ENCODE measurements at regions not wholly inside any gene's neighbourhood (a gene's known extent, or its start where the extent isn't known, plus 50 kb on each side); places are given as distances from the start of the nearest gene placed in this dataset.

GRCh38 chr21:27269644-27270043 lies 302.8 kb upstream of the ADAMTS5 start:
- Histone ChIP-seq H3K27ac (ENCODE audit: low read depth) (no peak overlapping the region), H3K4me3 (no peak overlapping the region), H3K4me2 (no peak overlapping the region), H3K4me1 (ENCODE audit: insufficient read depth) (peaks cover 34% of the 10 kb centered on the region), H2AFZ (no peak overlapping the region), H3F3A (replicated peaks; ENCODE audit: low read depth) (no peaks in the 10 kb centered on the region), H3K9me2 (ENCODE audit: insufficient read depth) (peaks cover 17% of the 10 kb centered on the region), H3K36me3 (ENCODE audit: insufficient read depth) (no peaks in the 10 kb centered on the region), H3K27me3 (ENCODE audit: insufficient read depth) (no peaks in the 10 kb centered on the region), H3K79me2 (replicated peaks; ENCODE audit: insufficient read depth) (no peaks in the 10 kb centered on the region), H4K20me1 (replicated peaks; ENCODE audit: insufficient read depth) (no peaks in the 10 kb centered on the region)
- Mint-ChIP-seq H3K36me3 (ENCODE audit: low read depth) (peaks cover 3% of the 10 kb centered on the region; the same call in 1 of the 3 replicates), H3K9me3 (no peaks in the 10 kb centered on the region), H3K4me1 (peaks cover 23% of the 10 kb centered on the region), H3K27me3 (ENCODE audit: insufficient read depth, low read depth, poor library complexity) (peaks cover 2% of the 10 kb centered on the region), H3K4me3 (no peak overlapping the region), H3K27ac (peak overlapping the region; percentile 64)
- ATAC-seq (no peak), DNase-seq (ENCODE audit: low spot score) (no peak)
- TF ChIP-seq REST (IDR thresholded peaks at IDR 0.05; ENCODE audit: unreplicated experiment), result no peak
- 0 out of 2 replicates have a peak, but pooled peaks have one; percentile 20 for TF ChIP-seq ZNF462 (CRISPR knock-in tag; IDR thresholded peaks at IDR 0.05)

All from GM23338 (cell line).